Panc1 (cell line): ENCODE measurements at regions not wholly inside any gene's neighbourhood (a gene's known extent, or its start where the extent isn't known, plus 50 kb on each side); places are given as distances from the start of the nearest gene placed in this dataset.

Experiments
- ATAC-seq: fragments of 200-7000 bp; cut with Tn5 transposase; 2 replicates; pipeline ENCODE4 v1.9.1; 2020; ENCODE audit warnings: mild to moderate bottlenecking, moderate library complexity
- BruUV-seq: library from RNA; stranded (reverse); fragments of 400-500 nt; replicated peaks from 2 replicates; lab custom pipeline; 2021; lab: Mats Ljungman, UMichigan
- CTCF ChIA-PET: fragments of 300-600 bp; sonication (Branson Sonifier 250); formaldehyde crosslinking; loops from one replicate; lab custom pipeline; 2022; ENCODE audit warnings: antibody characterized with exemption; lab: Charles Lee
- POLR2A ChIA-PET: fragments of 300-600 bp; sonication (Branson Sonifier 250); formaldehyde crosslinking; loops from one replicate; lab custom pipeline; 2022; ENCODE audit warnings: antibody characterized with exemption; lab: Charles Lee
- DNase-seq: peaks from one replicate; pipeline ENCODE4 v3.0.0-alpha.2; 2010; ENCODE audit warnings: low read depth, low spot score
- H3K27ac ChIP-seq: 2 replicates; pipeline ENCODE4 v1.5.1; 2011; ENCODE audit warnings: mild to moderate bottlenecking, low read length, inconsistent platforms
- H3K27me3 ChIP-seq: fragments of 200-500 bp; sonication (Bioruptor generic); 2 replicates; pipeline ENCODE4 v1.6.0; 2014; ENCODE audit warnings: low read length, inconsistent platforms; ENCODE audit not compliant: control insufficient read depth, insufficient read depth
- H3K36me3 ChIP-seq: fragments of 200-500 bp; sonication (Bioruptor generic); 2 replicates; pipeline ENCODE4 v1.5.1; 2014; ENCODE audit warnings: inconsistent platforms, mild to moderate bottlenecking, low read length, moderate library complexity; ENCODE audit not compliant: control insufficient read depth, insufficient read depth
- H3K4me1 ChIP-seq: 2 replicates; pipeline ENCODE4 v1.5.1; 2011; ENCODE audit warnings: inconsistent platforms, mild to moderate bottlenecking, low read length, moderate library complexity; ENCODE audit not compliant: control insufficient read depth, insufficient read depth
- H3K4me3 ChIP-seq, 2 experiments: 2 replicates each; pipeline ENCODE4 v1.5.1; 2011 to 2012; ENCODE audit warnings: low read depth in 2 of 2, low read length in 2 of 2, mild to moderate bottlenecking in 2 of 2, inconsistent platforms in 1 of 2, moderate library complexity in 1 of 2
- H3K9me3 ChIP-seq: fragments of 200-500 bp; sonication (Bioruptor generic); 2 replicates; pipeline ENCODE4 v1.5.1; 2014; ENCODE audit warnings: low read depth, mild to moderate bottlenecking, inconsistent platforms, low read length, moderate library complexity; ENCODE audit not compliant: control insufficient read depth, insufficient read depth
- CTCF ChIP-seq: fragments of 450-650 bp; IDR thresholded peaks from 2 replicates; pipeline ENCODE4 v1.5.1; 2017; ENCODE audit warnings: mild to moderate bottlenecking
- POLR2AphosphoS5 ChIP-seq: IDR thresholded peaks from 2 replicates; pipeline ENCODE4 v1.6.1; 2012; ENCODE audit warnings: mild to moderate bottlenecking, low read depth, low read length, moderate library complexity
- REST ChIP-seq, 2 experiments: IDR thresholded peaks; 2 replicates each; pipeline ENCODE4 v1.6.1; 2011 to 2012; ENCODE audit warnings: low read depth in 2 of 2, control low read depth in 1 of 2, low read length in 1 of 2, mild to moderate bottlenecking in 1 of 2, moderate library complexity in 1 of 2; ENCODE audit not compliant: insufficient read depth in 1 of 2
- SIN3A ChIP-seq: IDR thresholded peaks from 2 replicates; pipeline ENCODE4 v1.6.1; 2012; ENCODE audit warnings: low read depth, mild to moderate bottlenecking, low read length, moderate library complexity, borderline replicate concordance; ENCODE audit not compliant: insufficient read depth
- TCF7L2 ChIP-seq: IDR thresholded peaks from 2 replicates; pipeline ENCODE4 v1.6.1; 2011; ENCODE audit warnings: mild to moderate bottlenecking, low read depth, low read length, inconsistent platforms
- in situ Hi-C: cut with HindIII; loops from 2 replicates; pipeline ENCODE4 v1.10.0; 2016; ENCODE audit warnings: low sequenced_read_pairs, low pct_unique_long_range_greater_than_20kb
- intact Hi-C: fragments of 100-400 bp; cut with micrococcal nuclease; formaldehyde crosslinking; loops from one replicate; pipeline ENCODE4 v1.10.0; 2022; ENCODE audit not compliant: unreplicated experiment

DNA sequence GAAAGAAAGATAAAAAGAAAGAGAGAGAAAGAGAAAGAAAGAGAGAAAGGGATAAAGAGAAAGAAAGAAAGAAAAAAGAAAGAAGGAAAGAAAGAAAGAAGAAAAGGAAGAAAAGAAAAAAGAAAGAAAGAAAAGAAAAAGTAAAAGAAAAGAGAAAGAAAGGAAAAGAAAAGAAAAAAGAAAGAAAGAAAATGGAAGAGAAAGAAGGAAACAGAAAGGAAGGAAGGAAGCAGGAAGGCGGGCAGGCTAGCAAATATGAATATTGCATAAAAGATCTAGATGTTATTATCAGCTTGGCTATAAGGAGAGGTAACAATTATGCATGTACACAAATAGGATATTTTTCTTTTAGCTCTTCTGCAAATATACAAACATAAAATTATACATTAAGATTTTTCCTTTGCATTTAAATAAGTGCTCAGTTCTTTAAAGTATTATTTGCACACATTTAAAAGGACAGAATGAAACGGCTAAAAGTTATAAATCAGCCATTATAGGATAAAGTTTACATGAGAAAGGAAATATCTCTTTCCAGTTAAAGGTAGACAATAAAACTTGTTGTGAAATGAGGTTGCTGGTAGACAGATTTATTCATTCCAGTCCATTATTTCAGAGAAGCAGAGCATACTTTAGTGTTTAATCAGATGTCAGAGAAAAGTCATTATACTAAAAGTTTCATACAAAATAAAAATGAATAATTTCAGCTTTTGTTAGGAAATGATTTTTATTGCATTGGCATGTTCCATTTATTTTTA lies 511.4 kb downstream of the KCNJ3 start:
- no peak for TF ChIP-seq REST (IDR thresholded peaks at IDR 0.05; ENCODE audit: insufficient read depth in 1 of 2, low read depth in 2 of 2, low read length in 1 of 2)
- no peak for TF ChIP-seq TCF7L2
- TF ChIP-seq POLR2AphosphoS5 = no peak
- TF ChIP-seq CTCF = no peak
- TF ChIP-seq SIN3A = no peak
- DNase-seq (no peak), ATAC-seq (no peak)
- ChIA-PET CTCF (no interaction called here), POLR2A (interaction anchor here (0.5 kb wide), 1 partner anchor 809 kb away, joined by 4 read pairs; no protein-coding TSS in a partner anchor)
- Histone ChIP-seq H3K4me3 (no peak overlapping the region), H3K4me1 (no peaks in the 10 kb centered on the region), H3K36me3 (no peaks in the 10 kb centered on the region), H3K27me3 (no peaks in the 10 kb centered on the region), H3K9me3 (no peaks in the 10 kb centered on the region), H3K27ac (no peak overlapping the region)
- in situ Hi-C loops (no loop called here), intact Hi-C loops (no loop called here)
- no TSS peak for BruUV-seq

GRCh38 chr2:155203178-155203577 lies 504.7 kb downstream of the KCNJ3 start:
- Histone ChIP-seq H3K4me1 (no peaks in the 10 kb centered on the region), H3K9me3 (no peaks in the 10 kb centered on the region), H3K27me3 (no peaks in the 10 kb centered on the region), H3K4me3 (no peak overlapping the region), H3K27ac (no peak overlapping the region), H3K36me3 (no peaks in the 10 kb centered on the region)
- TF ChIP-seq SIN3A = no peak
- TF ChIP-seq TCF7L2 = no peak
- no peak for TF ChIP-seq POLR2AphosphoS5
- TF ChIP-seq REST (IDR thresholded peaks at IDR 0.05; ENCODE audit: insufficient read depth in 1 of 2, low read depth in 2 of 2, low read length in 1 of 2) = no peak
- no peak for TF ChIP-seq CTCF
- intact Hi-C loops (no loop called here), in situ Hi-C loops (no loop called here)
- CTCF ChIA-PET = no interaction called here
- ATAC-seq (no peak), DNase-seq (no peak)
- no TSS peak for BruUV-seq
- POLR2A ChIA-PET = interaction anchor here (0.6 kb wide), 1 partner anchor 1927 kb away, joined by 4 read pairs; no protein-coding TSS in a partner anchor
